Osteocyte (in vitro differentiated cells): ENCODE measurements at regions not wholly inside any gene's neighbourhood (a gene's known extent, or its start where the extent isn't known, plus 50 kb on each side); places are given as distances from the start of the nearest gene placed in this dataset.
"Not testable (repeated sequence)": the region's sequence is repeated elsewhere in the genome, so short reads cannot be mapped to it uniquely, and the experiment has no call there.

Experiments
- DNase-seq: peaks from one replicate; pipeline ENCODE4 v3.0.0; 2021; ENCODE audit warnings: mixed read lengths; ENCODE audit not compliant: unreplicated experiment; ENCODE audit errors: extremely low spot score
- H3K27ac Mint-ChIP-seq: one replicate; pipeline ENCODE4 v1.8.0; 2021; ENCODE audit warnings: mild to moderate bottlenecking, mixed read lengths; ENCODE audit not compliant: unreplicated experiment
- H3K27me3 Mint-ChIP-seq: one replicate; pipeline ENCODE4 v1.8.0; 2021; ENCODE audit warnings: mixed read lengths; ENCODE audit not compliant: unreplicated experiment
- H3K36me3 Mint-ChIP-seq: one replicate; pipeline ENCODE4 v1.8.0; 2021; ENCODE audit warnings: mixed read lengths; ENCODE audit not compliant: unreplicated experiment
- H3K4me1 Mint-ChIP-seq: one replicate; pipeline ENCODE4 v1.8.0; 2021; ENCODE audit warnings: mixed read lengths; ENCODE audit not compliant: unreplicated experiment
- H3K4me3 Mint-ChIP-seq: one replicate; pipeline ENCODE4 v1.8.0; 2021; ENCODE audit warnings: mild to moderate bottlenecking, moderate library complexity, mixed read lengths; ENCODE audit not compliant: unreplicated experiment
- H3K9me3 Mint-ChIP-seq: one replicate; pipeline ENCODE4 v1.8.0; 2021; ENCODE audit warnings: mixed read lengths; ENCODE audit not compliant: unreplicated experiment
- TF ChIP-seq, protein P1 (sequence below): fragments of 200-600 bp; sonication (generic); IDR thresholded peaks from 2 replicates; pipeline ENCODE4 v1.5.0; 2021; ENCODE audit warnings: antibody characterized with exemption, mild to moderate bottlenecking, moderate library complexity

DNA sequence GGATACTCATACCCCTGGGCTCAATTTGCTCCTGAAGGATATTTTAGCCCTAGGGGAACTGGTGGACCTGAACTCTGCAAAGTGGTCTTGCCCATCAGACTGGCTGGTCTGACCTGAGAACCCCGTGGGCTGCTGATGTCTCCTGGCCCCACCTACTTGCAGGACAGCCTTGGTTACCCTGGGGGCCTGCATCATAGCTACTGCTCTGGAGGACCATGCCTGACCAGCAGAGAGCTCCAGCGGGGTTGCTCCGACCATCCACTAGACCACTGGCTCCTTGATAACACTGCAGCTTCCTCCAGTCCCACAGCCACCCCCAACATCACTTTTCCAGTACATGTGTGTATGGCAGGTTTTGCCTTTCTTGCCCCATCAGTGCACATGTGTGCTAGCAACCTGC lies 331.6 kb upstream of the BRINP3 start:
- H3K27ac Mint-ChIP-seq: no peak overlapping the region
- H3K27me3 Mint-ChIP-seq: peaks cover 7% of the 10 kb centered on the region
- H3K4me3 Mint-ChIP-seq: no peak overlapping the region
- no peak for DNase-seq
- H3K9me3 Mint-ChIP-seq: no peaks in the 10 kb centered on the region
- H3K36me3 Mint-ChIP-seq: no peaks in the 10 kb centered on the region
- H3K4me1 Mint-ChIP-seq: peaks cover 6% of the 10 kb centered on the region
- TF ChIP-seq, protein P1, sequence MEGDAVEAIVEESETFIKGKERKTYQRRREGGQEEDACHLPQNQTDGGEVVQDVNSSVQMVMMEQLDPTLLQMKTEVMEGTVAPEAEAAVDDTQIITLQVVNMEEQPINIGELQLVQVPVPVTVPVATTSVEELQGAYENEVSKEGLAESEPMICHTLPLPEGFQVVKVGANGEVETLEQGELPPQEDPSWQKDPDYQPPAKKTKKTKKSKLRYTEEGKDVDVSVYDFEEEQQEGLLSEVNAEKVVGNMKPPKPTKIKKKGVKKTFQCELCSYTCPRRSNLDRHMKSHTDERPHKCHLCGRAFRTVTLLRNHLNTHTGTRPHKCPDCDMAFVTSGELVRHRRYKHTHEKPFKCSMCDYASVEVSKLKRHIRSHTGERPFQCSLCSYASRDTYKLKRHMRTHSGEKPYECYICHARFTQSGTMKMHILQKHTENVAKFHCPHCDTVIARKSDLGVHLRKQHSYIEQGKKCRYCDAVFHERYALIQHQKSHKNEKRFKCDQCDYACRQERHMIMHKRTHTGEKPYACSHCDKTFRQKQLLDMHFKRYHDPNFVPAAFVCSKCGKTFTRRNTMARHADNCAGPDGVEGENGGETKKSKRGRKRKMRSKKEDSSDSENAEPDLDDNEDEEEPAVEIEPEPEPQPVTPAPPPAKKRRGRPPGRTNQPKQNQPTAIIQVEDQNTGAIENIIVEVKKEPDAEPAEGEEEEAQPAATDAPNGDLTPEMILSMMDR: no peak

DNA sequence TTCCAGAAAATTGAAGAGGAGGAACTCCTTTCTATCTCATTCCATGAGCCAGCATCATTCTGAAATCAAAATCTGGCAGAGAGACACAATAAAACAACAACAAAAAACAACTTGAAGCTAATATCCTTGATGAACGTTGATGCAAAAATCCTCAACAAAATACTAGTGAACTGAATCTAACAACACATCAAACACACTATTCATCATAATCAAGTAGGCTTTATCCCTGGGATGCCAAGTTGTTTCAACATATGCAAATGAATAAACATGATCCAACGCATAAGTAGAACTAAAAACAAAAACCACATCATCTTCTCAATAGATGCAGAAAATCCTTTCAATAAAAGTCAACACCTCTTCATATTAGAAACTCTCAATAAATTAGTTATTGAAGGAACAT lies 335.3 kb upstream of the BRINP3 start:
- TF ChIP-seq, protein P1: no peak
- Mint-ChIP-seq H3K9me3 (peaks cover 4% of the 10 kb centered on the region), H3K4me1 (peaks cover 2% of the 10 kb centered on the region), H3K27me3 (peaks cover 7% of the 10 kb centered on the region), H3K27ac (no peak overlapping the region), H3K4me3 (no peak overlapping the region), H3K36me3 (no peaks in the 10 kb centered on the region)
- no peak for DNase-seq

DNA sequence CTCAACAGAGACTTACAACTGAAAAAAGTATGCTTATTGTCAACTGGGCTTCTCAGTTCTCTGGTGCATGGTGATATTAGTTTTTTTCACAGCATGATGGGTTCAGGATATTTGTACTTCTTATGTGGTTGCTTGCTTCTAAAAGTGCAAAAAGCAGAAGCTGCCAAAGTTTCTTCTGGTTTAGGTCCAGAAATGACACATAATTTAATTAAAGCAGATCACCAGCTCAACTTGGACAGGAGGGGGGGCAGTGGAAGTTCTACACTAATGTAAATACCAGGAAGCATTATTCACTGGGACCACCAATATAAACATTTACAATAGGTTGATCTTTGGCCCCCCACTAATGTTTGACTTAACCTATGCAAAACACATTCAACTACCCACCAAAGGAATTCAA lies 354.8 kb upstream of the BRINP3 start:
- Mint-ChIP-seq H3K27ac (peak overlapping the region; percentile 81), H3K9me3 (peaks cover 7% of the 10 kb centered on the region), H3K4me1 (peaks cover 23% of the 10 kb centered on the region), H3K27me3 (no peaks in the 10 kb centered on the region), H3K36me3 (no peaks in the 10 kb centered on the region), H3K4me3 (no peak overlapping the region)
- no peak for DNase-seq
- TF ChIP-seq, protein P1: no peak

DNA sequence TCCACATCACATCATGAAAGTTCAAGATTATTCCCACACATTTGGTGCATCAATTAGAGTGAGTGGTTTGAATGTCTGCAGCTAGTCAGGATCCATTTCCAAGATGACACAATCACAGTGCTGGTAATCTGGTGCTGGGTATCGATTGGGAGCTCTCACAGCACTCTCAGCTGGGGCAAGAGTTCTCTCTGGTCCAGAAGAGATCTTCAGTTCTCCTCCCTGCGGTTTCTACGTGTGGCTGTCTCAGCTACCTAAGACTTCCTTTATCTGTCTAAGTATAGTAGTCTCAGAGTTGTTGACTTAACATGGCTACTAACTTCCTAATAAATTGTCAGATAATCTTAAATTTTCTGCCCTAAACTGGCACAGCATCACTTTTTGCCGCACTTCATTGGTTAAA lies 358.0 kb upstream of the BRINP3 start:
- H3K27ac Mint-ChIP-seq: no peak overlapping the region
- no peak for DNase-seq
- no peak overlapping the region for H3K4me3 Mint-ChIP-seq
- no peaks in the 10 kb centered on the region for H3K9me3 Mint-ChIP-seq
- no peaks in the 10 kb centered on the region for H3K27me3 Mint-ChIP-seq
- TF ChIP-seq, protein P1: no peak
- peaks cover 23% of the 10 kb centered on the region for H3K4me1 Mint-ChIP-seq
- no peaks in the 10 kb centered on the region for H3K36me3 Mint-ChIP-seq

DNA sequence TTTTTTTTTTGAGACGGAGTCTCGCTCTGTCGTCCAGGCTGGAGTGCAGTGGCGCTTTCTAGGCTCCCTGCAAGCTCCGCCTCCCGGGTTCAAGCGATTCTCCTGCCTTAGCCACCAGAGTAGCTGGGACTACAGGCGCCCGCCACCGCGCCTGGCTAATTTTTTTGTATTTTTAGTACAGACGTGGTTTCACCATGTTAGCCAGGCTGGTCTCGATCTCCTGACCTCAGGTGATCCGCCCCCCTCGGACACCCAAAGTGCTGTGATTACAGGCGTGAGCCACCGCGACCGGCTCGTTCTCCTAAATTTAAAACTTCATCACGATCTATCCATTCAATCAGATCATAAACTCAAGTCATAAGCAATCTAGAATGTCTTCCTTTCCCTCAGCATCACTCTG lies 359.5 kb upstream of the BRINP3 start:
- not testable (repeated sequence) for H3K27ac Mint-ChIP-seq, H3K27me3 Mint-ChIP-seq
- H3K4me1 Mint-ChIP-seq: peaks cover 18% of the 10 kb centered on the region

DNA sequence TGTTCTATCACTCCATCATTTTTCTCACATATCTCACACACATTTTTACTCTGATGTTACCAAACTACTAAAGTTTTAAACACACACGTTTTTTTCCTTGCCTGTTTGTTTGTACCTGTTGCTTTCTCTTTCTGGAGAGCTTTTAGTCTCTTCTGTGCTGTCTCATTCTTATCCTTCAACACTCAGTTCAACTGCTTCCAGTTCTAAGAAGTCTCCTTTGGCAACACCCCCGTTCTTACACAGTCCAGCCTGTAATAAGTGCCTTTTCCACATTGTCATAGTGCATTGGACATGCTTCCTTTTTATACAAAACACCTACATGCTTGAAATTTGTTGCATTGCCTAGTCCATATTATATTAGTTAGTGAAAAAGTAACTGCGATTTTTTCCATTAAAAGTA lies 360.2 kb upstream of the BRINP3 start:
- H3K27ac Mint-ChIP-seq: no peak overlapping the region
- H3K27me3 Mint-ChIP-seq: no peaks in the 10 kb centered on the region
- DNase-seq: no peak
- no peaks in the 10 kb centered on the region for H3K36me3 Mint-ChIP-seq
- H3K9me3 Mint-ChIP-seq: no peaks in the 10 kb centered on the region
- H3K4me1 Mint-ChIP-seq: peaks cover 11% of the 10 kb centered on the region
- H3K4me3 Mint-ChIP-seq: no peak overlapping the region
- TF ChIP-seq, protein P1: no peak

More for the DNA sequence above, 359.5 kb upstream of the BRINP3 start:
- H3K36me3 Mint-ChIP-seq, H3K4me3 Mint-ChIP-seq, H3K9me3 Mint-ChIP-seq, DNase-seq: not testable (repeated sequence)
